Umbilical cord (tissue), 1 donor: ENCODE measurements at regions not wholly inside any gene's neighbourhood (a gene's known extent, or its start where the extent isn't known, plus 50 kb on each side); places are given as distances from the start of the nearest gene placed in this dataset.
"Not testable (repeated sequence)": the region's sequence is repeated elsewhere in the genome, so short reads cannot be mapped to it uniquely, and the experiment has no call there.

Experiments used
- DNase-seq: peaks from one replicate; pipeline ENCODE4 v3.0.0-alpha.2; 2015; ENCODE audit warnings: low spot score

- DNase-seq, result no peak
These were observed 49.9 kb downstream of the ILRUN start for GRCh38 chr6:34646714-34647113.

DNA sequence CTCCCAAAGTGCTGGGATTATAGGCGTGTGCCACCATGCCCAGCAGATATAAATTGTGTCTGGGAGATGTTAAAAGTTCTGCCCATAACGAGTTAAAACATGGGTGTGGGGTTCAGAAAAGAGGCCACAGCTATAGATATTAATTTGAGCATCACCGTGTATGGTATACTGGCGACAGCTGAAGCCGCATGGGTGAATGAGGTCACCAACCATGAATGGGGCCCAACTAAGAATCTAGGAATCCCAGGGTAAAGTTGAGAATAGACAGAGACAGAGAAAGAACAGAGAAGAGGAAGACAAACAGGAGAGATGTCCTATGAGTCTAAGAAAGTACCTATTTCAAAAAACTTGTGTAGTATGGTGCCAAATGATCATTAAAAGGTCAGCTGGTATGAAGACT lies 50.9 kb downstream of the ILRUN start:
- DNase-seq, result no peak

DNA sequence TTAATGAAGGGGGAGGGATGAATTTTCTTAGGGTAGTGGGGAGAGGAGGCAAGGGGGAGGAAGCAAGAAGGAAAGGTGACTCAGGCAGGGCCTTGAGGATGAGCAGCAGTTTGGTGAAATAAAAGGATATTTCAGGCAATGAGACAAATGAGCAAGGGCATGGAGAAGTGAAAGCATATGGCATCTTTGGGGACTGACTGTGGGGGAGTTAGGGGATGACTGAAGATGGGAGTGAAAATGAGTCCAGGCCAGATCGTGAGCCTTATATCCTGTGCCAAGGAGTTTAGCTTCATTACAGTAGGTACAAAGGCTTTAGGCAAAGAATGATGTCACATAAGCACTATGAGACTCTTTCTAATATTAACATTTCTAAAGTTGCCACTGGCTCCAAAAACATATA lies 51.9 kb downstream of the ILRUN start:
- DNase-seq, result no peak

GRCh38 chr6:34642427-34642826 lies 54.1 kb downstream of the ILRUN start:
- no peak for DNase-seq

DNA sequence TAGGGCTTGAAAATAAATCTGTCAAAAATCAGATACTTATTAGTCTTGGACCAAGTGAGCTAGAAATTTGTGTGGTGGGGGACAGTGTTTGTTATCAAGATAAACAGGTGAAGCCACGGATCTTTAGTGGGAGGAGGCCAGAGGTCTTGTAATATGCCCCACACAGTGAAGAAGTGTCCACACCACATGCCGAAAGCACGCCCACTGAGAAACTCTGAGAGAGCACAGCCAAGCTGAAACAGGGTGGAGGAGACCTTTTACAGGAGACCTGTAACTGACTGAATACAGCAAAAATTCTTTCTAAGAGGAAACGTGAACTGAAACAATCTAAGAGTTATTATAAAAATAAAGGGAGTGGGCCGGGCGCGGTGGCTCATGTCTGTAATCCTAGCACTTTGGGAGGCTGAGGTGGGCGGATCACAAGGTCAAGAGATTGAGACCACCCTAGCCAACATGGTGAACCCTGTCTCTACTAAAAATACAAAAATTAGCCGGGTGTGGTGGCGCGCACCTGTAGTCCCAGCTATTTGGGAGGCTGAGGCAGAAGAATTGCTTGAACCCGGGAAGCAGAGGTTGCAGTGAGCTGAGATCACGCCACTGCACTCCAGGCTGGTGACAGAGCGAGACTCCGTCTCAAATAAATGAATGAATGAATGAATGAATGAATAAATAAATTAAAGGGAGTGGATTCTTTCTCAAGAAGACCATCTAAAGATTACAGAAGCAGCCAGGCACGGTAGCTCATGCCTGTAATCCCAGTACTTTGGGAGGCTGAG lies 56.3 kb downstream of the ILRUN start:
- not testable (repeated sequence) for DNase-seq

DNA sequence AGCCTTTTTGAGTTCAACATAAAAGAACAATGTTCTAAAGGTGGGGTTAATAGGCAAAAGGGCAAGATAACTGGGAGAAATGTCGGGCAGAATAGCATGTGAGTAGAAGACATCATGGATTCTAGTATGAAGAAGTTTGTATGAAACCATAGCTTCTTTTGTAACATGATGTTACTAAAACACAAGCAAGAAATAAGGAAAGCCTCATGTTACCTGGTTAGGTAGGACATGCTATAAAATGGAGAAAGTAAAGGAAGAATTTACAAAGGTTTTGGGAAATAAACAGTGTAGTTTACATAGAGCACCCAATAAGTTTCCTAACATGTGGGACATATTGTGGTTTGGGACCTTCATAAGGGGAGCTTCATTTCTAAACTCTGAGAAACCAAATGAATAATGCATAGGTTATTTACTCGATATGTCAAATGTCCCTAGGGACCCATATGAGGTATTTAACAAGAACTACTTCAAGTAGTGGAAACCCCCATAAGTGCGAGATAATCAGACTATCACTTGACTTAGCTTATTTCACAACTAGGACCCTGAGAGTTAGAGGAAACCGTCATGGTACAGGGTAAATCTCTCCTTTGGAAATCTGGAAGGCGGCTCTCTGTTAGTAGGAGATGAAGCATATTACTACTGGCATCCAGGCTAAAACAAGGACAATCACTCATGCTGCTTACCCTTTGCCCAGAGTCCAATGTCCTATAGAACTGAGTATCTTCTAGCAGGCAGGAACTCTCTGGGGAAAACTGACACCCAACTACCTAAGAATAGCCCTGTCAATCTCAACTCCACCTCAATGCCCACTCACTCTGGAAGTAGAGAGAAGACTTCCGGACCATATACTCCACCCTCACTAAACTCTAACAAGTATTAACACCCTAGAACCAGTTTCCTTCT lies 57.5 kb downstream of the ILRUN start:
- no peak for DNase-seq

DNA sequence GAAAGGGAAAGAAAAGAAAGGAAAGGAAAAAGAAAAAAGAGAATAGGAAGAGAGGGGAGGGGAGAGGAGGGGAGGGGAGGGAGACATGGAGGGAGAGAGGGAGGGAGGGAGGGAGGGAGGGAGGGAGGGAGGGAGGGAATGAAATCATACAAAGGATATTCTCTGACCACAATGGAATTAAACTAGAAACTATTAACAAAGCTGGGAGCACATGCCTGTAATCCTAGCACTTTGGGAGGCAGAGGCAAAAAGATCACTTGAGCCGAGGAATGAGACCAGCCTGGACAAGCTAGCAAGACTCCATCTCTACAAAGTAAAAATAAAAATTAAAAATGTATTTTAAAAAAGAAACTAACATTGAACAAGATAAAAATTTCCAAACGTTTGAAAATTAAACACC lies 62.8 kb downstream of the ILRUN start:
- DNase-seq, result no peak

DNA sequence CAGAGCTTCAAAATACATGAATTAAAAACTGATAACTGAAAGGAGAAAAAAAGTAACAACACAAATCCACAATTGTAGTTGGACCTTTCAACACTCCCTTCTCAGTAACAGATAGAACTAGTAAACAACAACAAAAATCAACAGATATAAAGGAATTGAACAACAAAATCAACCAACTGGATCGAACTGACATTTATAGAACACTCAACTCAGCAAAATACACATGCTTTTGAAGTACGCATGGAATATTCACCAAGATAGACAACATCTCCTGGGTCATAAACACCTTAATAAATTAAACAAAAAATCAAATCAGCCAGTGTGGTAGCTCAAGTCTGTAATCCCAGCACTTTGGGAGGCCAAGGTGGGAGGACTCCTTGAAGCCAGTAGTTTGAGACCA lies 63.3 kb downstream of the ILRUN start:
- DNase-seq, result no peak

GRCh38 chr6:34630040-34630439 lies 66.5 kb downstream of the ILRUN start:
- DNase-seq, result no peak

DNA sequence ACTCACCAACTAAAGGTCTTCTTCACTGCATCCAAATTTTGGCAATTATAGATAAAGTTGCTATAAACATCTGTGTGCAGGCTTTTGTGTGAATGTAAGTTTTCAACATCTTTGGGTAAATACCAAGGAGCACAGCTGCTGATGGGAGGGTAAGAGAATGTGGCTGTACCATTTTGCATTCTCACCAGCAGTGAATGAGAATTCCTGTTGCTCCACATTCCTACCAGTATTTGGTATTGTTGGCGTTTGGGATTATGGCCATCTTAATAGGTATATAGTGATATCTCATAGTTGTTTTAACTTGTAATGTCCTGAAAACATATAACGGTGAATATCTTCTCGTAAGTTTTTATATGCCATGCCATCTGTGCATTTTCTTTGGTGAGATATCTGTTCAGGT lies 69.3 kb downstream of the ILRUN start:
- DNase-seq, result no peak

DNA sequence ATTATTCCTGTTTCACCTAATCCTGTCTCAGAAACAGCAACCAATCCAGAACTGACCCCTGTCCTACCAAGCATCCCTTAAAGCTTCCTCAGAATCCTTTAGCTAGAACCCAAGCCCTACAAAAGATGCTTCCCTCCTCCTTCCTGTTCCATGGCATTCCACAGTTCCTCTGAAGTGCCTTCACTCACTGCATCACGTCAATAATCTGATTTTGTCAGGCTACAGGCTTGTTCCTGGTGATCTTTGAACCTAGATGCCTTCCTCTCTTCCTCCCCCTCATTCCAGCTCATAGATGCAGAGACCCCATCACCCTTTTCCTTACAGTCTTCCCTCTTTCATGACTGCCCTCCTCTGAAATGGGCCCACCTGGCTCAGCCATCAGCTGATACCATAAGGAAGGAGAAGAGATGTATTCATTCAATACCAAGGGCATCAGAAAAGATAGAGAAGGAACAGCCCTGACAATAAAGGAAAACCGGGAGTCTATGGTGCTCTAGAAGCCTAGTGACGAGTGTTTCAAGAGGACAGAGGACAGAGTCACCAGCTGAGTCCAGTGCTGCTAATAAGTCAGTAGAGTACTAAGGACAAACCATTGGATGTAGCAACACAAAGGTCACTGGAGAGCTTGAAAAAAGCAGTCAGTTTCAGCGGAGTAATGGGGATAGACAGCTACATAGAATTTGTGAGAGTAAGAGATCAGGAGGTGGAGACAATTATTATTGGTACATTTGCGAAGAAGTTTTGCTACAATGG lies 62.5 kb upstream of the SPDEF start:
- DNase-seq, result no peak

DNA sequence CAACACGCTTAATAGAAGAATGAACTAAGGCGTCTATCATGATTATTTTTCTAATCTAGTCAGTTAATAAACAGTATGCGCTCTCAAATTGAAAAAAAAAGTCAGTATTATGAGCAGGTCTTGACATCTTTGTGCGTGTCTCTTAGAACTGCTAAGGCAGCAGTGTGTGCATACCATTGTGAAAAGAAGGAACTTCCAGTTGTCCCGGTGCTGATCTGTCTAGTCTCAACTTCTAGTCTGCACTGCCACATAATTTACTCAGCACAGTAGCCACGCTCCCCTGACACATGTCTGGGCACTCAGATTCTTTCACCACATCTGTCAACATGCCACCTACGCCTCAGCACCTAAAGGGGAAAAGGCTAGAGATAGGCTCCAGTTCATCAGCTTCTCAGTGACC lies 61.1 kb upstream of the SPDEF start:
- DNase-seq, result no peak

- no peak for DNase-seq
These were observed 60.1 kb upstream of the SPDEF start for GRCh38 chr6:34616227-34616585.

DNA sequence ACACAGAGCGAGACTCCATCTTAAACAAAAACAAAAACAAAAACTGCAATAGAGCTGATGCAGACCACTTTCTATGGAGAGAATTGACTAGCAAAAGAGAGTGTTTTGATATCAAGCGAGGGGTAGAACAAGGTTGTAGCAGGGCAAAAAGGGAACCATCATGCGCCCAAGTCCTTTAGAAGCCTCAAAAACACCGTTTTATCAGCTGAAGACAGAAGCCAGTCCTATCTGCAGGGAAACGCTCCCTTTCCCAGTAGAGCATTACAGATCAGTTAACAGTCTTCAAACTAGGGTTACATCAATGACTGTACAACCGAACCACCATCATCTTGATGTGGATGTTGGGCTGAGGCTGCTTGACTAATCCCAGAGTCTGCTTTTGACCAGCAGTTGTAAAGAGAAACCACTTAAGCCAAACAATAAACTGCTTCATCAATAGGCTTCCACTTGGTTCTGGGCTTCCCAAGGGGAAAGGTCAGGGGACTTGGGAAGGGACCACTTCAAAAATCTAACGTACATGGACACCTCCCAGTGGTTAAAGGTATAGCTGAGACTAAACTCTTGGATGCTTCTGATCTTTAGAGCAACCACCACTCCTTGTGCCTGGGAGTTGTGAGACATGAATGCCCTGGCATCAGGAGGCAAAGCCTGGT lies 59.6 kb upstream of the SPDEF start:
- DNase-seq, result no peak

DNA sequence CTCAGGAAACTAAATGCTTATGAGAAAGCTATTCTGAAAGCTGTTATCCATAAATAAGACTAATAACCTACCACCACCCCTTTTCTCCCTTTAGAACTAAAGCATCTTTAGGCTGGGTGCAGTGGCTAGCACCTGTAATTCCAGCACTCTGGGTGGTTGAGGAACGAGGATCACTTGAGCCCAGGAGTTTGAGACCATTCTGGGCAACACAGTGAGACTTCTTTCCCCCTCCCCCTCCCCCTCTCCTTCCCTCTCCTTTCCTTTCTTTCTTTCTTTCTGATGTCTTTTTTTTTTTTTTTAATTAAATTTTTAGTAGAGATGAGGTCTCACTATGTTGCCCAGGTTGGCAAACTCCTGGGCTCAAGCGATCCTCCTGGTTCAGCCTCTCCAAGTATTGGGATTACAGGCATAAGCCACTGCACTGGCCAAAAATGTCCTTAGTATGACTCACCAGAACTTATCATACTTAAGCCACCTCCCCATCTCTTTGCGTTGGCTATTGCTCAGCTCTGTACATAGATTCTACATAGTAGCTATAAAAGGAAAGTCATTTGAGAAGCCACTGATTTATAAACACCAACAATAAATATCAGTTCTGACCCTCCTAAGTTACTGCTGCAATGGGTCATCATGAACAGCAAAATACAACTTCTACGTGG lies 54.8 kb upstream of the SPDEF start:
- DNase-seq, result peak; percentile 32

DNA sequence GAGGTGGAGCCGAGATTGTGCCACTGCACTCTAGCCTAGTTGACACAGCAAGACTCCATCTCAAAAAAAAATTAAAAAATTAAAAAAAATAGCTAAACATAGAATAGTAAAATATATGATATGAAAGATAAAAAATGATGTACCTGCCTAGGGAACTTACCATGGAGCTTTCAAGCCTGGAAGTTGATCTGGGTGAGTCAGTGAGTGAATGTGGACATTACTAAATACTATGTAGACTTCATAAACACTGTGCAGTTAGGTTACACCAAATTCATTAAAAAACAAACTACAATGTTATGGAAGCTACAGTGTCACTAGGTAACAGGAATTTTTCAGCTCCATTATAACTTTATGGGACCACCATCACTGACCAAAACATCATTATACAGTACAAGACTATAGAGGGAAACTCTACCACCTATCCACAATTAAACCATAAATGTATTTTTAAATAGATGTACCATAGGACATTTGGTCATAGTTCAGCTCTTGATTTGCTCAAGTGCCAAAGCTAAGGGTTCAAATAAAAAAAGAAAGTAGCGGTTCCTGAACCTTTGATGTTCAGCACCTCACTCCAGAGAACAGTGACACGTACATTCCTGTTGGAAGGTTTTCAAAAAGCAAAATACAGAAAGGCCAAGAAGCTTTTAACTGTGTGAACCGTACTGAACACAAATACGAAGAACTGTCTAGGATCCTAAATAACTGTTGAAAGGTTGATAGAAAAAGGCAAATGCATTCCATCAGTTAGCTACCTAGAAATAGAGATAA lies 52.4 kb upstream of the SPDEF start:
- no peak for DNase-seq

DNA sequence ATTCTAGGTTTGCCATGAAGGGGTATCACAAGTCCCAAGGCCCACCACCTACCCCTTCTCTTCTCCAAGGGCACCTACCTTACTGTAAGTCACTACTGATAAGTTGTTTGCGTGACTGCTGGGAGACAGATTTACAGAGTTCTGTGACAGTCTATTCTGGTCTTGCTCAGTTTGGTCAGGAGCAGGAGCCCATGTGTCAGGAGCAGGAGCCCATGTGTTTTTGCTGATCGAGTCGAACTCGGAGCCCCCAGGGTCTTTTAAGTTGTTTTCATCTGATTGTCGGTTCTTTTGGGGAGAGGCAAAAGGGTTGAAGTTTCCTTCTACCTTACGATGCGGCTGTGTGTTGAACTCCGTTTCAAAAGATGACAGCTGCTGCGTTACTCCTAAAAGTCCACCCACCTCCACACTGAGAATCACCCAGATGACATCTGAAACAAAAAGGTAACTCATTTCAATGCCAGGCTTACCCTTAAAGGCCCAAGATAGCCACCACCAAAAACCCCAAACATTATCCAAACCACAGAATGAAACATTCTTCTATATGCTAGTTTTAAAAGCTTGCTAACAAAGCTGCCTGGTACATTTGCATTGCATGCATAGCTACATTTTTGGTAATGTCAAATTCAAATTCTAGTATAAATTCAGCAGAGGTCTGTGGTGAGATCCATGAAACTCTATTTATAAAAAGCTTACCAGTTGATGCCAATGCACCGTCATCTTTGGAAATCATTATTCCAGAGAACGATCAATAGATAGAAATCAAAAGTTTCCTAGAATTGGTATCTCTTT lies 50.5 kb upstream of the SPDEF start:
- no peak for DNase-seq
